ENCODE measurements at regions not wholly inside any gene's neighbourhood (a gene's known extent, or its start where the extent isn't known, plus 50 kb on each side); places are given as distances from the start of the nearest gene placed in this dataset.

DNA sequence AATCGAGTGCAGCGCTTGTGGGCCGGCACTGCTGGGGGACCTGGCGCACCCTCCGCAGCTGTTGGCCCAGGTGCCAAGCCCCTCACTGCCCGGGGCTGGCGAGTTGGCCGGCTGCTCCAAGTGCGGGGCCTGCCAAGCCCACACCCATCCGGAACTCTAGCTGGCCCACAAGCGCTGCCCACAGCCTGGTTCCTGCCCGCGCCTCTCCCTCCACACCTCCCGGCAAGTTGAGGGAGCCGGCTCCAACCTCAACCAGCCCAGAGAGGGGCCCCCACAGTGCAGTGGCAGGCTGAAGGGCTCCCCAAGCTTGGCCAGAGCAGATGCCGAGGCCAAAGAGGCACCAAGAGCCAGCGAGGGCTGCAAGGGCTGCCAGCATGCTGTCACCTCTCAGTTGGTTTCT, 73.4 kb downstream of the PLXNA1 start:
- no peak overlapping the region for H3K4me3 ChIP-seq
- no peak overlapping the region for H3K27ac ChIP-seq
- H3K27me3 ChIP-seq: no peaks in the 10 kb centered on the region
- intact Hi-C loops (cut with DNase I): no loop called here
- H3K9ac ChIP-seq (ENCODE audit: low read depth in 2 of 2, low read length in 2 of 2): no peak overlapping the region
- H3K36me3 ChIP-seq: no peaks in the 10 kb centered on the region
- H3K9me3 ChIP-seq: no peaks in the 10 kb centered on the region
- TF ChIP-seq, protein P1, sequence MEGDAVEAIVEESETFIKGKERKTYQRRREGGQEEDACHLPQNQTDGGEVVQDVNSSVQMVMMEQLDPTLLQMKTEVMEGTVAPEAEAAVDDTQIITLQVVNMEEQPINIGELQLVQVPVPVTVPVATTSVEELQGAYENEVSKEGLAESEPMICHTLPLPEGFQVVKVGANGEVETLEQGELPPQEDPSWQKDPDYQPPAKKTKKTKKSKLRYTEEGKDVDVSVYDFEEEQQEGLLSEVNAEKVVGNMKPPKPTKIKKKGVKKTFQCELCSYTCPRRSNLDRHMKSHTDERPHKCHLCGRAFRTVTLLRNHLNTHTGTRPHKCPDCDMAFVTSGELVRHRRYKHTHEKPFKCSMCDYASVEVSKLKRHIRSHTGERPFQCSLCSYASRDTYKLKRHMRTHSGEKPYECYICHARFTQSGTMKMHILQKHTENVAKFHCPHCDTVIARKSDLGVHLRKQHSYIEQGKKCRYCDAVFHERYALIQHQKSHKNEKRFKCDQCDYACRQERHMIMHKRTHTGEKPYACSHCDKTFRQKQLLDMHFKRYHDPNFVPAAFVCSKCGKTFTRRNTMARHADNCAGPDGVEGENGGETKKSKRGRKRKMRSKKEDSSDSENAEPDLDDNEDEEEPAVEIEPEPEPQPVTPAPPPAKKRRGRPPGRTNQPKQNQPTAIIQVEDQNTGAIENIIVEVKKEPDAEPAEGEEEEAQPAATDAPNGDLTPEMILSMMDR (IDR thresholded peaks at IDR 0.05): no peak
- no peaks in the 10 kb centered on the region for H3K4me1 ChIP-seq
- no peak for DNase-seq

GRCh38 chr3:127056976-127057375, 74.1 kb downstream of the PLXNA1 start:
- Histone ChIP-seq H3K36me3 (no peaks in the 10 kb centered on the region), H3K4me3 (no peak overlapping the region), H3K9me3 (no peaks in the 10 kb centered on the region), H3K4me1 (no peaks in the 10 kb centered on the region), H3K27ac (no peak overlapping the region), H3K27me3 (no peaks in the 10 kb centered on the region), H3K9ac (ENCODE audit: low read depth in 2 of 2, low read length in 2 of 2) (no peak overlapping the region)
- TF ChIP-seq, protein P1 (IDR thresholded peaks at IDR 0.05): no peak
- DNase-seq: no peak
- intact Hi-C loops (cut with DNase I): no loop called here

DNA sequence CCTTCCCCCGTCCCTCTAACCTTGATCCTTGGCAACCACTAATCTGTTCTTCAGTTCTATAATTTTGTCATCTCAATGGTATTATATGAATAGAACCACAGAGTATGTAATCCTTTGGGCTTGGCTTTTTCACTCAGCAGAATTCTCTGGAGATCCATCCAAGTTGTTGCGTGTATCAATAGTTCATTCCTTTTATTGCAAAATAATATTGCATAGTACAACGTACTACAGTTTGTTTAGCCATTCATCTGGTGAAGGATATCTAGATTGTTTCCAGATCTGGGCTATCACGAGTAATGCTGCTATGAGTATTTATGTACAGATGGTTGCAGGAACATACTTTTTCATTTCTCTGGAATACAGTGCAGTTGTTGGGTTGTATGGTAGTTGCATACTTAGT, 76.2 kb downstream of the PLXNA1 start:
- Histone ChIP-seq H3K9ac (ENCODE audit: low read depth in 2 of 2, low read length in 2 of 2) (no peak overlapping the region), H3K36me3 (no peaks in the 10 kb centered on the region), H3K27me3 (no peaks in the 10 kb centered on the region), H3K4me3 (no peak overlapping the region), H3K27ac (no peak overlapping the region), H3K9me3 (no peaks in the 10 kb centered on the region), H3K4me1 (no peaks in the 10 kb centered on the region)
- TF ChIP-seq, protein P1 (IDR thresholded peaks at IDR 0.05): no peak
- no peak for DNase-seq
- intact Hi-C loops (cut with DNase I): no loop called here

GRCh38 chr3:127061641-127062040, 78.7 kb downstream of the PLXNA1 start:
- DNase-seq: no peak
- intact Hi-C loops (cut with DNase I): no loop called here

DNA sequence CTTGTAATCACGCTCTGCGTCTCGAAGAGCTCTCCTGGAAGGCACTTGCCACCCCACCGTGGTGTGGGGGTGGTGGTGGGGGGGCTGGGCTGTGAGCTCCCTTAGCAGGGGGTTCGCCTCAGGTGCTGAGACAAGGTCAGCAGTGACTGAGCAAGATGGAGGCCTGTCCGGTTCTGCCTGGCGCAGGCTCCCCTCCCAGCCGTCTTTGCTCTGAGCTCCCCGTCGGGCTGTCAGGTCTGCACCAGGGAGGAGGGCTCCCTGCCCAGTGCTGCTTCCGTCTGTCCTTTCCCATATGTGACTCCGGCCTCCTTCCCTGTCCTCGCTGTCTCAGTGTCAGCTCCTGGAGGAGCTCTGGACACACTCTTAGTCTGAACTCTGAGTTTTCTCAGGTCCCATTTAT, 80.0 kb downstream of the PLXNA1 start:
- no peaks in the 10 kb centered on the region for H3K27me3 ChIP-seq
- no peaks in the 10 kb centered on the region for H3K4me1 ChIP-seq
- H3K9me3 ChIP-seq: no peaks in the 10 kb centered on the region
- TF ChIP-seq, protein P1 (IDR thresholded peaks at IDR 0.05): no peak
- no peak overlapping the region for H3K4me3 ChIP-seq
- intact Hi-C loops (cut with DNase I): no loop called here
- DNase-seq: no peak
- H3K27ac ChIP-seq: no peak overlapping the region
- H3K9ac ChIP-seq (ENCODE audit: low read depth in 2 of 2, low read length in 2 of 2): no peak overlapping the region
- H3K36me3 ChIP-seq: no peaks in the 10 kb centered on the region

More at GRCh38 chr3:127061641-127062040, 78.7 kb downstream of the PLXNA1 start:
- H3K4me3 ChIP-seq: no peak overlapping the region
- H3K9me3 ChIP-seq: no peaks in the 10 kb centered on the region
- TF ChIP-seq, protein P1 (IDR thresholded peaks at IDR 0.05): no peak
- no peaks in the 10 kb centered on the region for H3K4me1 ChIP-seq
- no peak overlapping the region for H3K27ac ChIP-seq
- no peaks in the 10 kb centered on the region for H3K36me3 ChIP-seq
- no peaks in the 10 kb centered on the region for H3K27me3 ChIP-seq
- H3K9ac ChIP-seq (ENCODE audit: low read depth in 2 of 2, low read length in 2 of 2): no peak overlapping the region

DNA sequence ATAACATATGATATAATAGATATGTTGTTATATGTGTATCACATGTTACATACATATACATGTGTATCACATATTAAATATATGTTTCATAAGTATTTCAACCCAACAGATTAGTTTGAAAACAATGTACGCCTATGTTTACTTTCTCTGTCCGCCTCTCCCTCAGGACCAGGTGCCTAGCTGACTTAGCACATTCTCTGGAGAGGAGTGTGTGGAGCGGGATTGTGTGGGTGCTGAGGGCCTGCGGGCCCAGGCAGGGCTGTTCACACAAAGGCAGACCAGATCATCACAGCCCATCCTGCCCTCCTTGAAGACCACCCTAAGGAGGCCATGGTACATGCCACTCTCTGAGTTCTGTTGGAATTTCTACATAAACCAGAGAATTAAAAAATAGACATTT, 81.0 kb downstream of the PLXNA1 start:
- TF ChIP-seq, protein P1 (IDR thresholded peaks at IDR 0.05): no peak
- no peaks in the 10 kb centered on the region for H3K36me3 ChIP-seq
- no peaks in the 10 kb centered on the region for H3K4me1 ChIP-seq
- DNase-seq: no peak
- H3K27ac ChIP-seq: no peak overlapping the region
- H3K27me3 ChIP-seq: no peaks in the 10 kb centered on the region
- intact Hi-C loops (cut with DNase I): no loop called here
- no peaks in the 10 kb centered on the region for H3K9me3 ChIP-seq
- H3K4me3 ChIP-seq: no peak overlapping the region
- no peak overlapping the region for H3K9ac ChIP-seq (ENCODE audit: low read depth in 2 of 2, low read length in 2 of 2)

Data from colonic mucosa (tissue), 4 donors.